ENCODE measurements at regions not wholly inside any gene's neighbourhood (a gene's known extent, or its start where the extent isn't known, plus 50 kb on each side); places are given as distances from the start of the nearest gene placed in this dataset.

- Histone ChIP-seq H3K36me3 (no peaks in the 10 kb centered on the region), H3K27ac (no peak overlapping the region), H3K9me3 (no peaks in the 10 kb centered on the region), H3K4me1 (no peaks in the 10 kb centered on the region), H3K27me3 (no peaks in the 10 kb centered on the region), H3K4me3 (replicated peaks in 1 of 3) (no peak overlapping the region)
- 75 to 93% methylated on average over 5 of the region's 7 CpGs for WGBS, 2 donors
- no peak for DNase-seq
- no peak for TF ChIP-seq POLR2A (IDR thresholded peaks at IDR 0.05)
- TF ChIP-seq CTCF (IDR thresholded peaks at IDR 0.05), result no peak
- intact Hi-C loops (cut with DNase I), result no loop called here
Measured at GRCh38 chr7:438361-438760, 81.3 kb downstream of the PDGFA start.

GRCh38 chr7:438916-439315 lies 80.7 kb downstream of the PDGFA start:
- 92 to 94% methylated on average over 2 to 11 of the region's 14 CpGs for WGBS, 2 donors
- intact Hi-C loops (cut with DNase I), result no loop called here

GRCh38 chr7:440059-440749 lies 79.4 kb downstream of the PDGFA start:
- intact Hi-C loops (cut with DNase I), result no loop called here
- DNase-seq, result no peak
- no peaks in the 10 kb centered on the region for H3K4me1 ChIP-seq
- no peak overlapping the region for H3K27ac ChIP-seq
- no peaks in the 10 kb centered on the region for H3K27me3 ChIP-seq
- H3K9me3 ChIP-seq, result no peaks in the 10 kb centered on the region
- WGBS, 2 donors, result 86 to 88% methylated on average over 10 of the region's 10 CpGs
- TF ChIP-seq POLR2A (IDR thresholded peaks at IDR 0.05) (no peak), CTCF (IDR thresholded peaks at IDR 0.05) (no peak)
- no peak overlapping the region for H3K4me3 ChIP-seq (replicated peaks in 1 of 3)
- H3K36me3 ChIP-seq, result no peaks in the 10 kb centered on the region

More at GRCh38 chr7:438916-439315, 80.7 kb downstream of the PDGFA start:
- H3K36me3 ChIP-seq, result no peaks in the 10 kb centered on the region
- no peak overlapping the region for H3K4me3 ChIP-seq (replicated peaks in 1 of 3)
- TF ChIP-seq POLR2A (IDR thresholded peaks at IDR 0.05), result no peak
- no peak for TF ChIP-seq CTCF (IDR thresholded peaks at IDR 0.05)
- H3K4me1 ChIP-seq, result no peaks in the 10 kb centered on the region
- no peak for DNase-seq
- H3K27me3 ChIP-seq, result no peaks in the 10 kb centered on the region
- no peaks in the 10 kb centered on the region for H3K9me3 ChIP-seq
- no peak overlapping the region for H3K27ac ChIP-seq

- no peak for TF ChIP-seq CTCF (IDR thresholded peaks at IDR 0.05)
- TF ChIP-seq POLR2A (IDR thresholded peaks at IDR 0.05), result no peak
- no peaks in the 10 kb centered on the region for H3K36me3 ChIP-seq
- no peaks in the 10 kb centered on the region for H3K4me1 ChIP-seq
- no peaks in the 10 kb centered on the region for H3K9me3 ChIP-seq
- no peak for DNase-seq
- H3K27ac ChIP-seq, result no peak overlapping the region
- intact Hi-C loops (cut with DNase I), result no loop called here
- H3K4me3 ChIP-seq (replicated peaks in 1 of 3), result no peak overlapping the region
- no peaks in the 10 kb centered on the region for H3K27me3 ChIP-seq
- 76 to 81% methylated on average over 12 to 14 of the region's 14 CpGs for WGBS, 2 donors
Measured at GRCh38 chr7:441684-442421, 77.8 kb downstream of the PDGFA start.

- no peak for DNase-seq
- WGBS, 2 donors, result 83 to 86% methylated on average over 7 of the region's 7 CpGs
- intact Hi-C loops (cut with DNase I), result no loop called here
- Histone ChIP-seq H3K27ac (no peak overlapping the region), H3K9me3 (no peaks in the 10 kb centered on the region), H3K27me3 (no peaks in the 10 kb centered on the region), H3K4me1 (no peaks in the 10 kb centered on the region), H3K36me3 (no peaks in the 10 kb centered on the region), H3K4me3 (replicated peaks in 1 of 3) (no peak overlapping the region)
- TF ChIP-seq POLR2A (IDR thresholded peaks at IDR 0.05) (no peak), CTCF (IDR thresholded peaks at IDR 0.05) (no peak)
Measured at GRCh38 chr7:442457-442856, 77.2 kb downstream of the PDGFA start.

Measured in thyroid gland (tissue), 4 donors.